GM19240 (cell line): ENCODE measurements at regions not wholly inside any gene's neighbourhood (a gene's known extent, or its start where the extent isn't known, plus 50 kb on each side); places are given as distances from the start of the nearest gene placed in this dataset.
"Not testable (repeated sequence)": the region's sequence is repeated elsewhere in the genome, so short reads cannot be mapped to it uniquely, and the experiment has no call there.

Experiments
- DNase-seq: peaks from one replicate; pipeline ENCODE4 v3.0.0; 2011; ENCODE audit warnings: low spot score; ENCODE audit not compliant: insufficient read length

DNA sequence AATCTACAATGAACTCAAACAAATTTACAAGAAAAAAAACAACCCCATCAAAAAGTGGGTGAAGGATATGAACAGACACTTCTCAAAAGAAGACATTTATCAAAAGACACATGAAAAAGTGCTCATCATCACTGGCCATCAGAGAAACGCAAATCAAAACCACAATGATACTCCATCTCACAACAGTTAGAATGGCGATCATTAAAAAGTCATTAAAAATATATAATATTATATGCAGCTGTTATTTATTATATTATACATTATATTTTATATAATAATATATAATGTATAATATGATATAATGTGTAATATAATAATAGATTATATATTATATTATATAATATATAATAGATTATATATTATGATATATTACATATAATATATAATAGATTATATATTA, 1194.1 kb upstream of the SLC39A10 start:
- not testable (repeated sequence) for DNase-seq

DNA sequence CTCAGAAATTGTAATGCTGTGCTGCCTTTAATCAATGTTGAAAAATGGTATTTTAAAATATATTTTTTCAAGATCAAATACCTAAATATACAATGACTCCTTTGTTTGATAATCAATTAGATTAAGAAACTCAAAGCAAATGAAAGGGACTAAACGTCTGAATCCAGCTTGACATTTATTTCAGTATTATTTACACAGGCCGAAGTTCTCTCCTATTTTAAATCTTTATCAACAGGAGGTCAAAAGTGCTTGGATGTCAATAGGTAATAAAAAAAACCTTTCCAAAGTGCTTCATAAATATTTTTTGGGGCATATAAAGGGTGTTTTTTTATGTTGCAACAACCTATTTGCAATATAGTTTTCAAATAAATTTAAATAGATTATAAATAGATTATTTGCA, 1201.7 kb upstream of the SLC39A10 start:
- DNase-seq = no peak

DNA sequence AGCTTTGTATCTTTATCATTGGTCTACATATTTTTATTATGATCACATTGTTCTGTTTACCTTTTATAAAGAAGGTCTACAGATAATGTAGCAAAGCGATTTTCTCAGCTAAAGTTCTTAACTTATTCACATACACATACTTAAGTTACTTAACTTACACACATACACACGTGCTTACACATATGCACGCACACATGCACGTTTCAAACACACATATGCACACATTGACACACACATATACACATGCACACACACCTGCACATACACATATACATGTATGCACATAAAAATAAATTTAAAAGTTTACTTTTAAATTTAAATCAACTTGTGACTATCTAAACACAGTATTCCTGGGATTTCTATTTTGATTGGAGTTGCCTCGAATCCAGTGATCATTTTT, 1204.5 kb upstream of the SLC39A10 start:
- no peak for DNase-seq

DNA sequence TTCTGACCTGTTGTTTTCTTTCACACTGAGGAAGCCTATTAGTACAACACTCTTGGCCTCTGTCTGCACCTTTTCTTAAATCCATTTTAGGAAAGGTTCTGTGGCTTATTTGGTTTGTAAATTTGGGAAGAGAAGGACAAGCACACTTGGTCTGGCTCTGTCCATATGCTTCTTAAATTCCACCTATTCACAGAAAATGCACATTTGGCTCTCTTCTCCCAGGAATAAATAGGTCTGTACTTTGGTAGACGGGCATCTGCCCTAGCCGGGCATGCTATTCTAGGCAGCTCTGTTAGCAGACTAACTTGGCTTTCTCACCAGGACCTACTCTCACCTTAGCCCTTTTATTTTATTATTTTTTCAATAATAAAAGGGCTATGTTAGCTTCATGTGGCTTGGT, 1211.8 kb upstream of the SLC39A10 start:
- DNase-seq = no peak

DNA sequence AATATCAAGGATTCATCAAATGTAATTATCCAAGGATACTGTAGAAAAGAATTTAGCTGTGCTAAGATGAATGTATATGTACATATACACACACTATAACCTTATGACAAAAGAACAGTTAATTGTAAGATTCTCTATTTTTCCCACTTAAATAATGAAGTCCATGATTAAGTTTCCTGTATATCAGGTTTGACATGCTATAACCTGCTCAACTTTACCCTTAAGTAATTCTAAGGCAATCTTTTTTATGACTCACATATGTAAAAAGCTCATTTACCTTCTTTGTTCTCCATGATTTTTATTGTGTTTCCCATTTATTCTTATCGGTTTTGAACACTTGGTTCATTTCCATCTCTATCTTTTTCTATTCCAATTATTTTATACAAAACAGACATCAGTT, 1213.1 kb upstream of the SLC39A10 start:
- no peak for DNase-seq

DNA sequence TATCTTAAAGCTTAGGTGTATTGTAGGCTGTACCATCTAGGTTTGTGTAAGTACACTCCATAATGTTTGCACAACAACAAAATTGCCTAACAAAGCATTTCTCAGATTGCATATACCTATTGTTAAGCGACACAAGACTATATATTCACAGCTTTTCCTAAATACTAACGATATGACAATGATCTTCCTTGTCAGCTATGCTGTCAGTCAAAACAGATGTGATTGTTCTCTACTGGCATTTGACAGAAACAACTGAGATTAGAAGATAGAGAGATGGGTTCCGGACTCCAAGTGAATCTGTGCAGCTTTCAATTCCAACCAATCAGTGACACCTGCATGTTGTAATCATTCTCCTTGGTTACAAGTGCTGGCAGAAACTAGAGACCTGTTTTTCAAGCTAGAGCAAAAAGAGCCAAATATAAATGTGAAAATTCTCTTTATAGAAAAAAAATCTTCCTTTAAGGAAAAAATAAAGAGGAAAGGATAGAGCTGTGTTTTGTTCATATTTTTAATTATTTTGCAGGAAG, 1232.3 kb upstream of the SLC39A10 start:
- no peak for DNase-seq

DNA sequence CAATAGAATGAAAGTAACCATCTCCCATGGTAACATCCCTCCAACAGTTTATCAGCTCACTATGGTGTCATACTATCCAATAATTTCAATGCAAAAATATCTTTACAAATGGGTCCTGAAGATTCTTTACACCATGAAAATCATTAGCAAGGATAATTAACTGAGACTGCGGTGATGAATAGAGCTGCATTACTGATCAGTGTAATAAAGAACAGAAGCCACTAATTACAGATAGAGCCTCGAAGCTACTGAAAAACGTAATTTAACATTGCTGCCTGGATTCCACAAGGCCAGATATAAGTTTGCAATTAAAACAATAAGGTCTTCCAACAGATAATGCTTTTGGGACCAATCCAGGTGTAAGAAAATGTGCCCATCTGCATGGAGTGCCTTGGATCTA, 1245.8 kb upstream of the SLC39A10 start:
- no peak for DNase-seq

DNA sequence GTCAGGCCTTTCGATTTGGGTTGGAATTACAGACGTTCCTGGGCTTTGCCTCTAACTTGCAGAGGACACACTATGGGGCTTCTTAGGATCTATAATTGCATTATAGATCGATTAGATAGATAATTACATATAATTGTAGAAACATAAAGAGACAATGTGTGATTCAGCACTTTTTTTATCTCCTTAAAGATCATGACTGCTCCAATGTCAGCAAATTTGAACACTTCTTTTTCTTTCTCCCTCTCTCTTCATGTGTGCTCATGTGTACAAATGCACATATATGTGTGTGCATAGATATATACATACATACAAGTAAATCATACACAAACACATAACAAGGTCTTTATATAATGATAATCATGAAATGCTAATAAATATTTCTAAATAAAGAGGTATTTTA, 1261.2 kb upstream of the SLC39A10 start:
- no peak for DNase-seq

DNA sequence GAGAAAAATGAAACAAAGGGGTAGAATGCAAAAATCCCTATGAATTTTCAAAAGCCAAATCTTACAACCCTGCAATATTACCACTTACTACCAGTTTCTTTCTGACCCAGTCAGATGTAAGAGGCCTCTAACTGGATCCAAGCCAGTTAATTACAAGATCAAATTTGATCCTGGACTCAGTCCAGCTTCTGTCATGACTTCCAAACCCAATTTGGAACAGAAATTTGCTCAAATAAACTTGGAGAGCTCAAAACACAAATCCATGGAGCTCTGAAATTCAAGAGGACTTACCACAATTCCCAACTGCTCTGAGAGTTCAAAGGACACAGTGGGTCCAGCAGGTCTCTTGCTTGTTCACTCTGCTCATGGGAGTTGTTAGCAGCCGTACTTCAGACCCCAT, 1271.7 kb upstream of the SLC39A10 start:
- no peak for DNase-seq

DNA sequence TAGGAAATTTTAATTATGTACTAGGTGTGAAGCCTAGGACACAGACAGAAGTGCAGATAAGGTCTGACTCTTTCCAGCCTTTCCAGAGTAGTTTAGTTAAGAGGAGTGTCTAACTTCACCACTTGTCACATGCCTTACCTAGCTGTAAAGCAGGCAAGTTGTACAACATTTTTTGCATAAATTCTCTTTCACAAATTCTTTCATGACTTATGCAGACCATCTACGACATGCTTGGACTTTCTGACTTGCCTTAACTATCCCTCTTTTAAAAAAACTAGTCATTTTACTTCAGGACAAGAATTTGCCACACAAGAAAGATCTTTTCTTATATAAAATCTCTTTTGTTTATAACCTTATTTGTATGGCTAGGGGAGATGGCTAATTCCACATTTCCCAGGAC, 1273.6 kb upstream of the SLC39A10 start:
- DNase-seq = no peak

DNA sequence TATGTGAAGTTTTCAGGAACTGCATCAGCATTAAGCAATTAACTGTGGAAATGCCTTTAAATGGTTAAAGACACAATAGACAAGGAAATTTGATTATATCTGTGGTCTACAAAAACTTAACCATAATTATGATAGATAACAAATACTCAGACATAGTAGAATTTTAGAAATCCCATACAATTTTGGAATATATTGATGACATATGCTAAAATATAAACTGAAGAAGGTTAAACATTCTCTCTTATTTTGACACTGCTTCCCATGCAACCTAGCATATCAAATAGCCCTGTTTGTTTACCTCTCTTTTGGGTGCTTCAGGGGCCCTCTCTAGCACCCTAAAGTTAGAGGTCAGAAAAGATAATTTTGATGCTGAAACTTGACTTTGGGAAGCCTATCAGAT, 1274.8 kb upstream of the SLC39A10 start:
- DNase-seq = no peak

DNA sequence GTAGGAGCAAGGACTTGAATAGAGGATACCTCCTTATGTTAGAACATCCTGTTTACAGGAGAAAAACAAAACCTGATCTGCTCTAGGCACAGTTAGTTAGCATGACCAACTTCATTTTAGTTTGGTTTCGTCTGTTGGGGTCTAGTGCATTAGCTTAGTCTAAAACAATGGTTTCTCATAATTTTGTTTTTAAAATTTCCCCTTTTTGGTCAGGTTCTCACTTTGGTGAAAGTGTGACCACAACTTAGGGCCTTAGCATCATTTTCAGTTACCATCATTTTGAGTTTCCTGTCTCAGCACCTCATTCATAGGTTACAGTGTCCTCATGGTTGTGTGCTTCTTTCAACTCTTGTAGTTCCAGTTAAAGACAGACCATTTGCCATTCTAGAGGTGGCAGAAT, 1277.0 kb upstream of the SLC39A10 start:
- DNase-seq = no peak

DNA sequence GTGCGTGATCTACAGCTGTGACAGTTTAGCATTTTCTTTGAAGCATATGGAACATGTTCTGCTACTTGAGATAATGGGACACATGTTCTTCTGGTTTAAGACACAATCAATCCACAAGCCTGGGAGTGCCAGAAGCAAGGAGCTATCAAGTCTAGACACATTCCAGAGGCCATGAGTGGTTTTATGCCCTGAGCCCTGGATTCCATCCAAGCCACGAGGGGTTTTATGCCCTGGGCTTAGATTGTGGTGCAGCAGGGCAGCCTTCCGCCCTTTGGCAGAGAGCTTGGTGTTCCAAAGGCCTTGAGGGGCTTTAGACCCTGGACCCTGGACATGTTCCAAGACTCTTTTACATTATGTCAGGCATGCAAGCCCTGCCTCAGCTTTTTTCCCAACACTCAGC, 1289.6 kb upstream of the SLC39A10 start:
- not testable (repeated sequence) for DNase-seq

DNA sequence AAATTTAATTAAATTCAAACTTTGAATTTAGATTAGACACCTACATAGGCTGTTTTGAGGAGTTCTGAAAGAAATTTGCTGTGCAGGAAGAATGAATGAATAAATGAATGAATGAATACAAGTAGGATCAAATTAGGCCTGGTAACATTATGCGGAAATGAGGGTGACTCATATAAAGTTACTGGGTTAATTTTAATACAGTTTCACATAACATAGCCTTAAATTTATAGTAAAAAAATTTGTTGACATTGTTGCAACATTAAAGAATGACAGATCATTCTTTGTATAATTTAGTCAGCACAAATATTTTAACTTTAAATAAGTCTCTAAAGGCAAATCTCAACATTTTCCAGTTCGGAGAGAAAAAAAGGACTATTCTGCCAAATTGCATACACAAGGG, 1293.1 kb upstream of the SLC39A10 start:
- DNase-seq = no peak

DNA sequence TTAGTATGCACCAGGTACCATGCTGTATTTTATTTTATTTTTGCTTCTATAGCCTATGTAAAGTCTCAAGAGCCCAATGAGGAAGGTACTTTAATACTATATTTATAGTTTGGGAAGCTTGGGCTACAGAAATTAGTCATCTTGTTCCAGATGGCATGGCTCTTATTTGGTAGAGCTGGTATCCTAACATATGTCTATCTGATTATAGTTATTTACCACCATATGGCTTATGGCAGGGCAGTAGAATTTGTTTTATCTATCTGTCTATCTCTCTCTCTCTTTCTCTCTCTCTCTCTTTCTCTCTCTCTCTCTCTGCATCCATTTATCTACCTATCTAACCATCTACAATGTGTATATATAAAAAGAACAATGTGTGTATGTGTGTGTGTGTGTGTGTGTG, 1293.7 kb upstream of the SLC39A10 start:
- DNase-seq = no peak

DNA sequence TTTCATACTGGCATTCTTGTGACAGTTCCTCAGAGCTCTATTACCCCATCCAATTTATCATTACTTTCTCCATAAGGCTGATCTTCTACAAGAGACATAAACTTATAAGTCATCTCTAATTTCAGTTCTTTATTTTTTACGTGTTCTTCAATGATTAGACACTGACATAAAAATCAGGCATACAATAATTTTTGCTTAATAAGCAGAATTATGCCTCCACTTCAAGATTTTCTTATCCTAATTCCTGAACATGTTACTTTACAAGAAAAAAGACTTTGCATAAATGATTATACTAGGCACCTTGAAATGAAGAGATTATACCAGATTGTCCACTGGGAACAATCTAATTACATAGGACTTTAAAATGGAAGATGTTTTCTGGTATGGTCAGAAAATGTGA, 1304.5 kb upstream of the SLC39A10 start:
- no peak for DNase-seq

DNA sequence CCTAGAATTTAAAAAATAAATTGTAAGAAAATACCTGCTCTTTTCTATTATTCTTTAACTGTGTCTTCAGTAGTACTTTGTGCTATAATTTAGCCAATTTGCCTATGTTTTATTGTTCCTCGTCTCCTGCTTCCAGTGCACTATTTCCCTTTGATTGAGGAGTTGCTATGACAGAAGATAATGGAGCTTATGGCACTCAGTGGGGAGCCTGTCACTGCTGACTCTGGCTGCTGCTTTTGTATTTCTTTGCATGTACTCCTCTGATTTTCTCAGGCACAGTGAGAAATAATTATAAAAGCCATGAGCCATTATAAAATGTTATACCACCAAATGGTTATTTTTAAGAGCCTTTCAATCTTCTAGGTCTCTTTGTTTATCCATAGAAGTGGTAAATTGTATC, 1310.8 kb upstream of the SLC39A10 start:
- no peak for DNase-seq

DNA sequence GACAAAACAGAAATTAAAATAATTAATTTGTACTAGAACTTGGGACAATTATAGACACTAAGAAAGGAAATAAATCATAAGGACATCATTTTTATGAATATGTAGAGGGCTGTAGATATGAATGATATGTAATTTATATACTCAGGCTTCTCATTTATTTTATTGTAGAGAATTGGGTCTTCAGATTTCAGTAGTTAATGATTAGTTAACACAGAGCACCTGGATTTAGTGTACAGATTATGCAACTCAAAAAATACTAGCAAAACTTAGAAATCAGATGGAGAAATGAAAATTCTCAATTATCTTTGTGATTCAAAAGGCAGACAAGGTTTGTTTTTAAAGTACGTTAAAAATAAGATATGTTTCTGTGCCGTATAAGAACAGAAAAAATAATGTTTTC, 1311.7 kb upstream of the SLC39A10 start:
- DNase-seq = no peak

DNA sequence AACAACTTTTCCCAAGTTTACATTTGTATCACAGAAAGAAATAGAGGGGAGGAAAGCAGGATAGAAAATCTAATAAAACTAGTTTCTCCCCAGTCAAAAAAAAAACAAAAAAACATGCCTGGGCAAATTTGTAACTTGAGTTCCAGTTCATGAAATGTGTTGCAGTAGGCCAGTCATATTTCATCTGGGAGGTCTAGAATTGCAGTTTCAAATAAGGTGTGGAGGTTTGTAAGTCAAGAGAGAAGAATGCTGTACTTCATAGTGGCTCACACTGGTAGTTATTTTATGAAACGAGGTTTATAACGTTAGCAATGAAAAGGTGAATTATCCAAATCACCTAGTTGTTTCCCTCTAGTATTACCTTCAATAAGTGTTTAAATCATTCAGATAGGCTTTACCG, 1313.9 kb upstream of the SLC39A10 start:
- no peak for DNase-seq

DNA sequence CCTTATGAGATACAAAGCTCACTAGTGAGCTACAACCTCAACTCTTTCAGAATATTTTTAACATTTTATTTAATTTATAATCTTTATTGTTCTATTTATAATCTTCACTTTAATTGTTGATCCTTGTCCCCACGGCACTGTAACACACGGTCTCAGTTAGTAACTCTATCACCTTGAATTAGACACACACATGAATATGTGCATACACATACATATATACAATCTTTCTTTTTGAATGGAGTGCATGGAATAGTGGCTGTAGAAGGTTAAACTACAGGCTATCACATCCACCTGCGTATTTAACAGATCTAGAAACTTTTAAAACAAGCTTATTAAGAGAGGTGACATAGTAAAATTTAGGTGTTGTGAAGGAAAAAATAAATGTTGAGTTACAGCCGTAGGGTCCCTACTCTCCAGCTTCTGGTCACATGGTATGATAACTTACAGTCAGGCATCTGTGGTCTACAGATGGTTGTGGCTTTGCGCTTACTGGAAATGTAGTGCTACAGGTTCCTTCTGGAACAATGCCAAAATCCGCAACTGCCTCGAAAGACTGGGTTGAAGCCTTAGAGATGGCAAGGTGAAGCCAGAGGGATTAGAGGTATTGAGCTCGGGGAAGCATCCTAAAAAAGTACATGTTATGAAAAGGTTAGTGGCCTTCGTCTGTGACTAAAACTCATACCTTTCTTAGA, 1324.1 kb upstream of the SLC39A10 start:
- DNase-seq = no peak

DNA sequence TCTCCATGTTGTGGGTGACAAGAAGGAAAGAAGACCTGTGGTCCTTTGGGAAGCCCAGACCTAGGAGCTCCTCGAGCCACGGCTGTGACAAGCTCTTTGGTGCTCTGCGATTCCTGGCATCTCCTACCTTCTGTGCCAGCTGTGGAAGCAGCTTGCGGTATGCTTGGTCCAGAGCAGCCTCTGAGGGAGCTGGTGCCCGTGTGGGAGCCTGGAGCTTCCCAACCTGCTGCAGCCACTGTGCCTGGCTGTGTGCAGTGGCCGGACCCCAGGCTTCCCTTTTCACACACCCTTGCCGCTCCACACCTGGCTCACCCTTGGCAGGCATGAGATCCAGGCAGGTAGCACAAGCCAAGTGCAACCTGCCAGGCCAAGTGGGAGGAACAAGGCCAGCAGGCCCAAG, 1328.6 kb upstream of the SLC39A10 start:
- DNase-seq = no peak

DNA sequence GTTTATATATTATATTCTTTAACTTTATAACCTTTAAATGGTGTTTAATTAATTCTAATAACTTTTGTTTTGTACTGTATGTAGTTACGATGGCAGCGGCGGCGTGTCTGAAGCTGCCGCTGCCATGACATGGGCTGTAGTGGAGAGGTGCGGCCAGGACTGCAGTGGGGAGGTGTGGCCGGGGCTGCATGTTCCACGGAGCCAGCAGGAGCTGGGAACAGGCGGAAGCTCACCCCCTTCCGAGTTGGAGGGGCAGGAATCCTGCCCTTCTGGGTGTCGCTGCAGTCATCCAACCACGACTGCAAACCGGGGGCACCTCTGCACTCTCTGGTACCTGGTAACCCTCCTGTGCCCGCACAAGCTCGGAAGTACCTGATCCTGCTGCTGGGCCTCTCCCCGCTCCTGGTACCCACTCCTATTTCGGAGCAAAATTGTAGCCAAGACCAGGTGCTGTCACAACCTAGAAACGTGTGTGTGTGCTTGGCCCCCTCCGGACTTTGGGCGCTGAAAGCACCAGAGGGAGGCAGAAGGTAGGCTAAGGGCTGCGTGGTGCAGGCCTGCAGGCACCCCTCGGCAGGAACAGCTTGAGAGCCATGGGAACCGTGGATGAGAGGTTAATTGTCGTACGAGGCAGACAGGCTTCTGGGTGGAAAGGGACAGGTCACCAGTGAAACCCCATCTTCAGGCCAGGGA, 1329.7 kb upstream of the SLC39A10 start:
- DNase-seq = no peak

DNA sequence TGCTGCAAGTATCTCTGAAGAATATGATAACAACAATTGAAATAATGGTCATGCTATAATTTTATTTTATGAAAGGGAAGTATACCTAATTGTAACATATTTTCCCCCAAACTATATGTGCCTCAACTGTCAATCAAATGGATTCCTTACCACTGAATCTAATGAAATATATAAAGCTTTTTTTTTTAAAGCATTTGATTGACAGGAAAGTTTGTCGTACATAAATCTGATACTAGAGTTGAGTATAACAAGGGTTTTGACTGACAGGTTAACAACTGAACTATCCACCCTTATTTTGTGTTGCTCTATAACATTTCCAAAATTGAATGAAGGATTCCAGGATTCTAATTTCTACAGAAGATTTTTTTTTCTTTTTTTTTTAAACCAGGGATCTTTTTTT, 1333.3 kb upstream of the SLC39A10 start:
- DNase-seq = no peak
